NB4 (cell line): ENCODE measurements at regions not wholly inside any gene's neighbourhood (a gene's known extent, or its start where the extent isn't known, plus 50 kb on each side); places are given as distances from the start of the nearest gene placed in this dataset.
"Not testable (repeated sequence)": the region's sequence is repeated elsewhere in the genome, so short reads cannot be mapped to it uniquely, and the experiment has no call there.

Source experiments
- DNase-seq: peaks from one replicate; pipeline ENCODE4 v3.0.0; 2010; ENCODE audit warnings: low read depth
- H3K4me3 ChIP-seq: one replicate; pipeline ENCODE4 v1.5.1; 2011; ENCODE audit warnings: mild to moderate bottlenecking, low read depth, low read length, moderate library complexity
- CTCF ChIP-seq: IDR thresholded peaks from one replicate; pipeline ENCODE4 v1.5.1; 2012; ENCODE audit warnings: low read depth, low read length
- MYC ChIP-seq: IDR thresholded peaks from 2 replicates; pipeline ENCODE4 v1.6.1; 2011; ENCODE audit warnings: low read depth, low read length
- POLR2A ChIP-seq: IDR thresholded peaks from 2 replicates; pipeline ENCODE4 v1.6.1; 2011; ENCODE audit warnings: mild to moderate bottlenecking; ENCODE audit not compliant: insufficient read length; ENCODE audit errors: extremely low read depth
- TF ChIP-seq, protein P1 (sequence below): IDR thresholded peaks from 2 replicates; pipeline ENCODE4 v1.6.1; 2011; ENCODE audit warnings: low read depth, low read length

DNA sequence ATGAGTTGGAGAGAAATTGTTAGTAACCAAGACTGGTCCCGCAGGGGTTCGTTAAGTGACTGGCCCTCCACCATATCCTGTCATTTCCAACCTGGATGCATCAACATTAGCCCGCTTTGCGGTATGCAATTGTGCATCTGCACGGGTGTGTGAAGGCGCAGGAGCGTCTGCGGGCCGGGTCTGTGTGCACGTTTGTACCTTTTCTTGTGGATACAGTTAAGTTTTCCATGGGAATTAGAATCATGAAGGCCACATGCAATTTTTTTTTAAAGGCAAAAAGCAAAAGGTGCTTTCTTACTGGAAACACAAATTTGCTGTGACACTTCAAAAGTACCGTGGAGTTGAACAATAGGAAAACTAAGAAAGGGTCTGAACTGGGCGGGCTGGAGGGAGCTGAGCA is 355.4 kb upstream of the ZFHX3 start:
- no peak for TF ChIP-seq MYC
- no peak for TF ChIP-seq POLR2A
- TF ChIP-seq, protein P1, sequence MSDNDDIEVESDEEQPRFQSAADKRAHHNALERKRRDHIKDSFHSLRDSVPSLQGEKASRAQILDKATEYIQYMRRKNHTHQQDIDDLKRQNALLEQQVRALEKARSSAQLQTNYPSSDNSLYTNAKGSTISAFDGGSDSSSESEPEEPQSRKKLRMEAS: no peak
- TF ChIP-seq CTCF: no peak
- no peak for DNase-seq
- H3K4me3 ChIP-seq: no peak overlapping the region

DNA sequence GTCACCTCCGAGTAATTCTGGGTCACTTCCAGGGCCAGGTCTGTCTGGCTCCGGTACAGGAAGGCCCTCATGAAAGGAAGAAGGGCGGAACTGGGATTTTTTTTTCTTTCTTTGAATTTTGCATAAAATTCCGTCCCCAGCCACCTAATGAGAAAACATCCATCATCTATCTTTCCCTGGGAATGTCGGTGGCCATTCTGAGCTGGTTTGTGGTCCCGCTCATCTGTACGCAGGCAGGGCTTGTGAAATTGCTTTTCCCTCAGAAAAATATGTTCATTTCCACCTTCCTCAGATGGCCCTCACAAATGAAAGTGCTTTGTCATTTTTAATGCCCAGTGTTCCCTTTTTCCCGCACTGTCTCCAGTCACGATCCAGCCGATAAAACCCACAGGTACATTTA is 353.0 kb upstream of the ZFHX3 start:
- DNase-seq: no peak
- no peak overlapping the region for H3K4me3 ChIP-seq
- no peak for TF ChIP-seq MYC
- TF ChIP-seq POLR2A: no peak
- TF ChIP-seq, protein P1: no peak
- TF ChIP-seq CTCF: no peak

- DNase-seq: no peak
- no peak for TF ChIP-seq CTCF
- TF ChIP-seq, protein P1: no peak
- no peak for TF ChIP-seq MYC
- TF ChIP-seq POLR2A: no peak
Observed at GRCh38 chr16:73399997-73400396, 352.1 kb upstream of the ZFHX3 start.

GRCh38 chr16:73399486-73399885 is 351.6 kb upstream of the ZFHX3 start:
- TF ChIP-seq CTCF (no peak), POLR2A (no peak), MYC (no peak)
- TF ChIP-seq, protein P1: no peak
- no peak for DNase-seq
- H3K4me3 ChIP-seq: no peak overlapping the region

More at GRCh38 chr16:73399997-73400396, 352.1 kb upstream of the ZFHX3 start:
- no peak overlapping the region for H3K4me3 ChIP-seq

GRCh38 chr16:73398604-73399003 is 350.7 kb upstream of the ZFHX3 start:
- DNase-seq, H3K4me3 ChIP-seq: not testable (repeated sequence)

DNA sequence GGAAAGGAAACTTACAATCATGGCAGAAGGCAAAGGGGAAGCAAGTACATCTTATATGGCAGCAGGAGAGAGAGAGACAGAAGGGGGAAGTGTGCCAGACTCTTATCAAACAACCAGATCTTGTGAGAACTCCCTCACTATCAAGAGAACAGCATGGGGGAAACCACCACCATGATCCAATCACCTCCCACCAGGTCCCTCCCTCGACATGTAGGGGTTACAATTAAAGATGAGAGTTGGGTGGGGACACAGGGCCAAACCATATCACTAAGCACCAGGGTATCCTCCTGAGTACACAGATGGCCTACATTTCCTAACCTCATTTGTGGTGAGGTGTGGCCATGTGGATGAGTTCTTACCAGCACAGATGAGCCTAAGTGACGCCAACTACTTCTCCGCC is 348.6 kb upstream of the ZFHX3 start:
- peak; percentile 85 for DNase-seq
- TF ChIP-seq, protein P1: no peak
- no peak for TF ChIP-seq POLR2A
- no peak for TF ChIP-seq MYC
- TF ChIP-seq CTCF: no peak
- no peak overlapping the region for H3K4me3 ChIP-seq
